HG03354 (cell line): ENCODE measurements at regions not wholly inside any gene's neighbourhood (a gene's known extent, or its start where the extent isn't known, plus 50 kb on each side); places are given as distances from the start of the nearest gene placed in this dataset.
"Not testable (repeated sequence)": the region's sequence is repeated elsewhere in the genome, so short reads cannot be mapped to it uniquely, and the experiment has no call there.

Experiments used
- ATAC-seq: cut with Tn5 transposase; IDR thresholded peaks from one replicate; pipeline ENCODE4 v1.9.1; 2021; ENCODE audit warnings: mild to moderate bottlenecking; ENCODE audit not compliant: unreplicated experiment, poor library complexity, severe bottlenecking

DNA sequence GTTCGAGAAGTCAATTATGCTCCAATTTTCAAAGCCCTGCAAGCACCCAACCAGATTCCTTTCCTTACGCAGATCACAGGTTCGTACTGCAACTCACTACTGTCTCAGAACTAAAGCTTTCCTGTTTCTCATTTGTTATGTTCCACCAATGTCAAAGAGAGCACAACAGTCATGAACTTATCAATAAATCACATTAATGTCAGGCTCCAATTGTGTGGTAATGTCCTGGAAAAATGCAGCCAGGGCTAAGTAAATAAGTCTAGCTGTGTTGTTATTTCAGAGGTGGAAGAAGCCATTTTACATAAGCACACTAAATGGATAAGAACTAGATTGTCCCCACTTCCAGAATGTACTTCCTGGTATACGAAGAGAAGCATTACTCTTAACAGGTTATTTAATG lies 488.6 kb upstream of the PTGER4 start:
- ATAC-seq, result no peak

DNA sequence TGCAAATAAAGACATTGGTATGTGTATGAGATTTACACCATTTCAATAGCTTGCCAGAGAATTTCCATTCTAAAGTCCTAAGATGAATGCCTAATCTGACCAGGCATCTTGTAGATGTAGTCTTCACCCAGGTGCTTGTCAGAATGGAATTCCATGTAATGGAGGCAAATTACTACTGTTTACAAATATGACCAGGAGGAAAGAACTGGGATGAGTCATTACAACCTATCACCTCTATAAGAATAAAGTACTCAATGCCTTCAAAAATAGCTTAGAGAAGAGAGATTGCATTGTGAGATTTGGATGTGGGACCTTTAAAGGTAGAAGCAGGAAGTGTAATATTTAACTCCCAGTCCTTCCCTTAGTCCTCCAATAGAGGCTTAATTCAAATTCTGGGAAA lies 507.0 kb upstream of the PTGER4 start:
- ATAC-seq, result no peak

DNA sequence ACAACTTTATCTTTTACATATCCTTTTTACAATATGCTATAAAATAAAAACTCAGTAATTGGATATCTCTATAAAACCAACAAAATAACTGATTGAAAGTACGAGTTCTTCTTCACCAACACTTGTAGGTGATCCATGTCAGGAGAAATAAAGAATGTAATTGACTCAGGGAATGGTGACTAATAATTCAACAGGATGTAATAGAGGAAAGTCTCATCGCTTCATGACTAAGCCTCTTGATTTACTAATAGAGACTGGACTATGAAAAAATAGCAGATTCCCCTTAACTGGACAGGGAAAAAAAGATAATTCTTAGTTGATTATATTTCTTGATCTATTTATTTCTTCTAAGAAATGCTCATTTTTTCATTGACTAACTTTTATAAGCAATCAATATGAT lies 507.7 kb upstream of the PTGER4 start:
- ATAC-seq, result no peak

DNA sequence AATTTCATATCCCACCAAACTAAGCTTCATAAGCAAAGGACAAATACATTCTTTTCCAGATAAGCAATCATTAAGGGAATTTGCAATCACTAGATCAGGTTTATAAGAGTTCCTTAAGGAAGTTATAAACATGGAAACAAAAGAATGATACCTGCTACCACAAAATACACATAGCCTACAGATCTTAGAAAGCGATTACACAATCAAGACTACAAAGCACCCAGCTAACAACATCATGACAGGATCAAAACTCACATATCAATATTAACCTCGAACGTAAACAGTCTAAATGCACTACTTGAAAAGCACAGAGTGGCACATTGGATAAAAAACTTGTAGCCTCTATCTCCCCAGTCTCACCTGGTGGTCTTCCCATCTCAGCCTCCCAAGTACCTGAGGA lies 512.4 kb upstream of the PTGER4 start:
- ATAC-seq, result no peak

DNA sequence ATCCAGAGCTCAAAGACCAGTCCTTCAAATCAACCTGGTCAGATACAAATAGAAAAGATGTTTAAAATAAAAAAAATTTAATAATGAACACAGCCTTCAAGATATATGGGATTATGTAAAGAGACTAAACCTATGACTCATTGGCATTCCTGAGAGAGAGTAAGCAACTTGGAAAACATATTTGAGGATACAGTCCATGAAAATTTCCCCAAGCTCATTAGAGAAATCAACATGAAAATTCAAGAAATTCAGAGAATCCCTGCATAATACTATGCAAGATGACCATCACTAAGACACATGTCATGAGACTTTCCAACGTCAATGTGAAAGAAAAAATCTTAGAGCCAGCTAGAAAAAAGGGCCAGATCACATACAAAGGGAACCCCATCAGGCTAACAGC lies 512.9 kb upstream of the PTGER4 start:
- ATAC-seq, result no peak

DNA sequence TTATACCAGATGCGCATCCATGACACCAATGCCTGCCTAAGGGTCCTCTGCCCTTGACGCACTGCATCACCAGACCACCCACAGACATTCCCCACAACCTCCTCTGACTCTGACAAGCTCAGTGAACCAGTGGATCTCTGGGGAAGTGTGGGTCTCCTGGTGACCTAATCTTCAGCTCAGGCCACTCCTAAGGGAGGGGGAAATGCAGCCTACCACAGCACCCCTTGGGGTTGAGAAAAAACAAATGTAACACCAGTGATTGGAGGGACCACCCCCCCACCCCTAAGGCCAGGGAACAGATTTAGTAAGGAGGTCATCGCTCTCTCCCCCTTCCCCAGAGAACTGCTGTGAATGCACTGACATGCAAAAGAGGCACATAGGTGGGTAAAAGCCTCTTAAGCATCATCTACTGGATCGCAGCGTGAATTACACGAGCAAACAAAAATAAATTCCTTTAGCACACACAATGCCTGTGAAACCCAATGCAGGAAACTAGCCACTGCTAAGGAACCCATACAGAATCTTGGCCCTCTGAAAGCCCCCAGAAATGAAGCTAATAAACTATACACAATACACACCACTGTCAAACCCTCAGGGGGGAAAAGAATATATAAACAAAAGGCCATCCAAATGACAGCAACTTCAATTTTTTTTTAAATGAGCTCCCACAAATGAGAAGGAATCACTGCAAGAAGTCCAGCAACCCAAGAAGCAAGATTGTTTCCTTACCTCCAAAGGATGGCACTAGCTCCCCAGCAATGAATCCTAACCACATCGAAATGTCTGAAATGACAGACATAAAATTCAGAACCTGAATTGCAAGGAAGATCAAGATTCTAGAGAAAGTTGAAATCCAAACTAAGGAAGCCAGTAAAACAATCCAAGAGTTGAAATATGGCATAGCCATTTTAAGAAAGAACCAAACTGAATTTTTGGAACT lies 513.7 kb upstream of the PTGER4 start:
- ATAC-seq, result no peak

DNA sequence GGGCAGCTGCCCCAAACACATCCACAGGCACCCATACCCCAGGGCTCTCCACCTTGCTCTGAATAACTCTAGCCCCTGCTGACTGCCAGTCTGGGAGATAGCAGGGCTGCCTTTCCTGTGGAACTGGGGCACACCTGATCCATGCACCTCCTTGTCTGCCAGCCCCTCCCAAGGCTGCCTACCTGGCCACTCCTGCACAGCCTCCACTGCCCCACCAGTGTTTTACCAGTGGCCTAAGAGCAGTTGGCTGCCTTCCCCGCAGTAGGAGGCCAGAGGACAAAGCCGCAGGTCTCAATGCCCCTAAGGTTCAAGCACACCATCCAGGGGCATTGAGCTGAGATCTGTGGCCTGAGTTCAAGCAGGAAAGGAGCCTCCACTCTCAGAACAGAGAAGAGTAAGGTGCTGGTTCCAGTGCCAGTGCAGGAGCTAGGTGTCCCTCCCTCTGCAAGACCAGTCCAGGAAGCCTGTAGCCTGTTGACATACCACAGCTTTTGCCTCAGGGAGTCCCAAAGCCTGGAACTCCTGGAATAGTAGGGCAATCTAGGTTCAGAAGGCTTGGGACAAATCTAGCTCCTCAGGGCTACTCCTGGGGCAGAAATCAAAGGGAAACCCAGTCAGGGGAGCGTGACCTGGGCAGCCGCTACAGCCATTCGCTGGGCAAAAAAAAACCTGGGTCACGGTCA lies 514.5 kb upstream of the PTGER4 start:
- no peak for ATAC-seq

DNA sequence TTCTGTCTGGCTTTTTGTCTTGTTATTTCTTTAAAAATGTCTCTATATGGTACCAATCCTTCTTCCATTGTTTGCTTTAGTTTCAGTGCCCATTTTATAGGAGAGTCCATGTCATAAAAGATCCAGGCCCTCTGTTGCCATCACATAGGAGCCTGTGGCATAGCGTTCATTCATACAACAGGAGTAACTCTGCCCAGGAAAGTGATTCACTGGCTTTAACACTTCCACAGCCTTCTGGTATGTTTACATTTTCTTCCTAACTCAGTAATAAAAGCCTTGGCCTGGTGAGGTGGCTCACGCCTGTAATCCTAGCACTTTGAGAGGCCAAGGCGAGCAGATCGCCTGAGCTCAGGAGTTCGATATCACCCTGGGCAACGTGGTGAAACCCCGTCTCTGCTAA lies 519.3 kb upstream of the PTGER4 start:
- no peak for ATAC-seq

DNA sequence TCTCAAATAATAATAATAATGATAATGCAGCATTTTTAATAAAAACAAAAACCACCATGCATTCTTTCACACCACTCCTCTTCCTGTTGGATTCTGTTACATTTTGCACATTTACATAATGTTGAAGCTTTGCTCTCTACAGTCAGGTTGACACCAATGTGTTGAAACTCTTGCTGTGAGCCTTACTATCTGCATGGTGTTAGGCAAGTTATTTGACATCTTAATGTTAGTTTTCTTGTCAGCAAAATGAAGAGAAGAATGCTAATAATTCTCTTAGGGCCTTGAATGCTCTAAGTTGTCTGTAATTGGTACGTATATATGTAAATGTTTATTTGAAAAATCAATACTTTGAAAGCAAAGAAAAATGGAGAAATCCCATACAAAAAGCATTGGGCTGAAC lies 525.5 kb upstream of the PTGER4 start:
- no peak for ATAC-seq

DNA sequence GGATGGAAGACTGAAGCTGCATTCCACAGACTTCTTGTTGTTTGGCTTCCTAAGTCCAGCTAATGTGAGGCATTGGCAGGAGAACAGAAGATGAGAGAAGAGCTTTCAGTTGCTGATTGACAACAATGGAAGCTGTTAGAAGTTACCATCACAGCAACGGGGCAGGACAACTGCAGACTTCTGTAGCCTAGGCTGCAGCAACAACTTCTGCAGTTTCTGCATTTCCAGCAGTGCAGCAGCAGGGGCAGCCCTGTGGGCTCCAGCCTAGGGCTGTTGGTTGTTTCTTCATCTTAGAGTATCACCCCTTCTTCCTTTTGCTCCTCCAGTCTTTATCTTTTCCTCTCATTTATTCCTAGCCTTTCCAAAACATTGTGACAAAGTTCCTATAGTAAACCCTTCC lies 528.8 kb upstream of the PTGER4 start:
- no peak for ATAC-seq

DNA sequence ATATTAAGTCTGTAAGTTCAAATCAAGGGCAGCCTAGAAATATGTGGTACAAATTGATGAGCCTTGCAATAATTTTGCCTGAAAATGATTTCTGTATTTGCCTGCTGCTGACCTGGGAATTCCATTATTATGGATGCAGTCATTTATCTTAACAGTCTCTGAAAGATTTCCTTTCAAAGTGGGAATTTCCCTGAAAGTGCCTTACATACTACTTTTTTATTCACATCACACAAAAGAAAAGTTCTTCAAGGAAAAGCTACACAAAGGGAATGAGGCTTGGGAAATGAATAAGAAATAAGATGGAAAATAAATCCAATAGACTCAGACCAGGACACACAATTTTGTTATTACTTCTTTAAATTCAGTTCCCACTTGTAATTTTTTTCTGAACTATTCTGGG lies 537.8 kb upstream of the PTGER4 start:
- no peak for ATAC-seq

DNA sequence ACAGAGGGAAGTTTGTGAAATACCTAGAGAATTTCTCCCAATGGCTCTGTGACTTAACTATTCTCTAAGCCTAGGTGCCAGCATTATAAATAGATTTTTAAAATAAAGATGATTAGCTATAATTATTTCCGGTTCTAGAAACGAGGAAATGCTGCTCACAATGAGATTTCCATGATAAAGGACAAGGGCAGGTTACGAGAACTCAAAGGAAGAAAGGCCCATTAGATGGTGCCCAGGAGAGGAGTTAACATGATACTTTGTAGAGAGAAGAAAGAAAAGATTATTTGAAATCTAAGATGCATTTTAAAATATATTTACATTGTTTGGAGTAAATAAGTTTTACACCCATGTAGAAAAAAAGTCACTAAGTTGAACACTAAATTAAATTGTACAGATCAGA lies 538.3 kb upstream of the PTGER4 start:
- ATAC-seq, result no peak

DNA sequence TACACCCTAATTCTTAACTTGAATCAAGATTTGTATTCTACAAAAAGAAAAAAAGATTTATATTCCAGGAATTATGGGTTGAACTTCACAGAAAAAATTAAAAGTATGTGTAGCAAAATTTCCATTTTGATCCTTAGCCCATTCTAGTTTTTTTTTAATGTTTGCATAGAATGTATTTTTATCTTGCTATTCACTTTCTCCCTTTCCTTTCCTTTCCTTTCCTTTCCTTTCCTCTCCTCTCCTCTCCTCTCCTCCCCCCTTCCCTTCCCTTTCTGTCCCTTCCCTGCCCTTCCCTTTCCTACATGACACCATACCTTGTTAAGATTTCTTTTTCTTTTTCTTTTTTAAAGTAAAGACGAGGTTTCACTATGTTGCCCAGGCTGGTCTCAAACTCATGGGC lies 542.5 kb upstream of the PTGER4 start:
- ATAC-seq, result no peak

DNA sequence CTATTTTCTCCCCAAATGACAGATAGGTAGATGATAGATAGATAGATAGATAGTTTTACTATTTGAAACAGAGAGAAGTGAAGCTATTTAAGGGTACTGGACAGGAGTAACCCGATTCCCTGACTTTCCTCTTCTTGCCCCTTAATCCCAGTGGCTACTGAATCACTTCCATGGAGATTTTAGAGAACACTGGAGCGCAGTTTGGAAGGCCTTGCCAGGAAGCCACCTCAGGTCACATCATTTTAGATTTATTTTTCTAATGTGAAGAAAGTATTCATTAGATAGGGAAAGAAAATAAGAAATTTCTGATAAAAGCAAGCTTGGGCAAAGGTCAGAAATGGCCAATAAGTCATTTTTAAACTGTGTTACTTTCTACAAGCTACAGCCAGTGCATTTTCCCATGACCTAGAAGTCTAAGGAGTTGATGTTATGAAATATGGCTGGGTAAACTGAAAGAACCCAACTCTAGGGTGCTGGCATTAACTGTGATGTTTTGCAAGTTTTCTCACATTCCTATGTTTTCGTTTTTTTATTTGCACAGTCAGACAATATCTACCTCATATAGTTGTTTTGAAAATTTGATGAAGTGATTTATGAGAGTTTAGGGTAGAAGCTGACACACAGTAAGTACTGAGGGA lies 544.7 kb upstream of the PTGER4 start:
- ATAC-seq, result no peak

DNA sequence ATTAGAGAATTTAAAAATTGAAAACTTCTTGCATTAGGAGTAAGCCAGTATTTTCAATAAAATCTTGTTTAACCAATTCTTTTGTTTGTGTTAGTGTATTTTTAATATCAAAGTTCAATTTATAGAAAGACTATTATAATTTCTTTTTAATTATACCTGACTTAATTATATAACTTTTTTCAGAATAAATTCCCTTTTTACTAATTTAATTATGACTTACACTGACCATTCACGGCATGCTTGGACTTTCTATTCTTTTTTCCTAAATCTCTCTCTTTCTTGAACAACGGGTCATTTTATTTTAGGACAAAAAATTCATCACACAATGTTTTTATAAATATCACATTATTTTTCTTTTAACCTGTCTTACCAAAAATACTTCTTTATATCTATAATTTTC lies 555.3 kb upstream of the PTGER4 start:
- no peak for ATAC-seq

DNA sequence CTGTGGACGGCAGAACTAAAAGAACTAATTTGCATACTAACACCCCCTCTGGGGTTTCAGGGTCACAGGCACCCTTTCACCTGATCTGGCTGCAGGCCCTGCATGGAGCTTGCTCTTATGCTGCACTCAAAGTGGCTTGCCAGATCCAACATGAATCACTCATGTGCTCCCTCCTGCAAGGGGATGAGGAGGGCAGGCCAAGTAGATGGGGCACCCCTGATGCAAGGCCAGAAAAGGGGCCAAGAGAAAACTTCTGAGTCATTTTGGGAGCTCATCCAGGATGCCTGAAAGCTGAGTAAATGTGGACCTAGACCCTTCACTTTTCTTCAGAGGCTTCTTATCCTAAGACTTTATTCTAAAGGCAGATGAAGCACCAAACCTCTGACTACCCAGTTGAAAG lies 558.5 kb upstream of the PTGER4 start:
- no peak for ATAC-seq

DNA sequence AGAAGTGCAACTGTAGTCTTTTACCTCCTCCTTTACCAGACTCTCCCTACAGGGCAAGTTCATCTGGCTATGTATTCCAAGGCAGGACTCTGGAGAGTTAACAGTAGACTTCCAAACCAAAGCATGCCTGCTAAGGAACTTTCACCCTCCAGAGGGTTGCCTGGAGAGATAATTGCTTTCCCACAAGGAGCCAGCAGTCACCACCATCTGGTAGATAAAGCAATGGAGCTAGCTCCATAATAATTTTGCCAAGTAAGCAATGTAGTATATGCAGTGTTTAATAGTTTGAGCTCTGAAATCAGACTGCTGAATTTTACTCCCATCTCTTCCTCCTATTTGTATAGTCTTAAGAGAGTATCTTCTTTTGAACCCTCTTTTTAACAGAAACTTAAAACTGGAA lies 566.8 kb upstream of the PTGER4 start:
- no peak for ATAC-seq

DNA sequence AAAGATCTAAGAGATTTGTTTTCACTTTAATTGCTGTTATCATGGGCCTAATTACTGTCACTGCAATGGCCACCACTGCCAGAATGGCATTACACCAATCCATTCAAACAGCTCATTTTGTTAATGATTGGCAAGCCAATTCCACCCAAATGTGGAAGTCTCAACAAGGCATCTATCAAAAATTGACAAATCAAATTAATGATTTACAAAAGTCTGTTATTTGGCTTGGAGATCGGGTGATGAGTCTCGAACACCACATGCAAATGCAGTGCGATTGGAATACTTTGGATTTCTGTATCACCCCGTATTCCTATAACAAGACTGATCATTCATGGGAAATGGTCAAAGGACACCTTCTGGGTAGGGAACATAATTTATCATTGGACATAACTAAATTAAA lies 568.7 kb upstream of the PTGER4 start:
- not testable (repeated sequence) for ATAC-seq

DNA sequence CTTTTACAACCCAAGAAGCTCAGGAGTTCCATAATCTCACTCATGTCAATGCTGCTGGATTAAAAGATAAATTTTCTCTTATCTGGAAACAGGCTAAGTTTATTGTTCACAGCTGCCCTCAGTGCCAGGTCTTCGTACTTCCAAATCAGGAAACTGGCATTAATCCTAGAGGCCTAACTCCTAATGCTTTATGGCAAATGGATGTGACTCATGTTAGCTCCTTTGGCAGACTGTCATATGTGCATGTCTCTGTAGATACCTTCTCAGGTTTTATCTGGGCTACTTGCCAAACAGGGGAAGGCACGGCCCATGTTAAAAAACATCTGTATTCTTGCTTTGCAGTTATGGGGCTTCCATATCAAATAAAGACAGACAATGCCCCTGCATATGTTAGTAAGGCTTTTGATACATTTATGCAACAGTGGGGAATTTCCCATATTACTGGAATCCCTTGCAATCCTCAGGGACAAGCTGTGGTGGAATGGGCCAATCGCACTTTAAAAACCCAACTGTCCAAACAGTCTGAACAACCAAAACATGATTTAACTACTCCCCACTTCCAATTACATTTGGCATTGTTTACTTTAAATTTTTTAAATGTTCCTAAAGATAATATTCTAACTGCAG lies 570.8 kb upstream of the PTGER4 start:
- ATAC-seq, result not testable (repeated sequence)

DNA sequence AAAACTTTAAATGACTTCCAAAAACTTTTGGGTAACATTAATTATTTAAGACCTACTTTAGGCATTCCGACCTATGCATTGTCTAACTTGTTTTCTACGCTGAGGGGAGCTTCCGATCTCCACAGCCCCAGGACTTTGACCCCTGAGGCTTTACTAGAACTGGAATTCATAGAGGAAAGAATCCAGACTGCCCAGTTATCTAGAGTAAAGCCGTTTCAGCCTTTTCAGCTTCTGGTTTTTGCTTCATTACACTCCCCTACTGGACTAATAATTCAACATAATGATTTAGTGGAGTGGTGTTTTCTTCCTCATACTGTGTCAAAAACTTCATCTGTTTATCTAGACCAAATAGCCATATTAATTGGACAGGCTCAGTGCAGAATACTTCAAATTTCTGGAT lies 571.9 kb upstream of the PTGER4 start:
- ATAC-seq, result not testable (repeated sequence)
